SK-N-MC (cell line): ENCODE measurements at regions not wholly inside any gene's neighbourhood (a gene's known extent, or its start where the extent isn't known, plus 50 kb on each side); places are given as distances from the start of the nearest gene placed in this dataset.

Experiments
- DNase-seq: peaks from one replicate; pipeline ENCODE4 v3.0.0-alpha.2; 2011; ENCODE audit warnings: low read depth, low spot score
- H3K27ac ChIP-seq: fragments of 200-600 bp; sonication (generic); 2 replicates; pipeline ENCODE4 v1.5.1; 2016; ENCODE audit warnings: mixed run types
- H3K36me3 ChIP-seq: fragments of 200-600 bp; sonication (generic); 2 replicates; pipeline ENCODE4 v1.6.1; 2017; ENCODE audit warnings: antibody characterized with exemption, low read length, mixed read lengths; ENCODE audit not compliant: insufficient read depth
- H3K4me3 ChIP-seq: fragments of 200-600 bp; sonication (generic); 2 replicates; pipeline ENCODE4 v1.5.1; 2016
- H3K9ac ChIP-seq: fragments of 200-600 bp; sonication (generic); 2 replicates; pipeline ENCODE4 v1.8.0; 2017; ENCODE audit warnings: mixed run types, mixed read lengths; ENCODE audit not compliant: insufficient read length
- H3K9me3 ChIP-seq: fragments of 200-600 bp; sonication (generic); 2 replicates; pipeline ENCODE4 v1.6.1; 2017; ENCODE audit warnings: low read depth, mild to moderate bottlenecking, antibody characterized with exemption, low read length, moderate library complexity, mixed read lengths
- EZH2 ChIP-seq: fragments of 200-600 bp; sonication (generic); IDR thresholded peaks from one replicate; pipeline ENCODE4 v1.6.1; 2017; ENCODE audit warnings: antibody characterized with exemption
- FOXP2 ChIP-seq: optimal IDR thresholded peaks from 2 replicates; pipeline ENCODE3; 2011; ENCODE audit warnings: mild to moderate bottlenecking, moderate library complexity; ENCODE audit not compliant: insufficient read depth; ENCODE audit errors: extremely low read length, control extremely low read depth
- POLR2AphosphoS5 ChIP-seq: IDR thresholded peaks from 2 replicates; pipeline ENCODE4 v1.6.1; 2012; ENCODE audit warnings: mild to moderate bottlenecking, low read depth, low read length, borderline replicate concordance

GRCh38 chr16:72261127-72261526 is 89.2 kb upstream of the PMFBP1 start:
- Histone ChIP-seq H3K36me3 (no peaks in the 10 kb centered on the region), H3K9ac (no peak overlapping the region), H3K4me3 (no peak overlapping the region), H3K9me3 (no peaks in the 10 kb centered on the region), H3K27ac (no peak overlapping the region)
- DNase-seq = no peak
- TF ChIP-seq FOXP2 (no peak), POLR2AphosphoS5 (no peak), EZH2 (no peak)

DNA sequence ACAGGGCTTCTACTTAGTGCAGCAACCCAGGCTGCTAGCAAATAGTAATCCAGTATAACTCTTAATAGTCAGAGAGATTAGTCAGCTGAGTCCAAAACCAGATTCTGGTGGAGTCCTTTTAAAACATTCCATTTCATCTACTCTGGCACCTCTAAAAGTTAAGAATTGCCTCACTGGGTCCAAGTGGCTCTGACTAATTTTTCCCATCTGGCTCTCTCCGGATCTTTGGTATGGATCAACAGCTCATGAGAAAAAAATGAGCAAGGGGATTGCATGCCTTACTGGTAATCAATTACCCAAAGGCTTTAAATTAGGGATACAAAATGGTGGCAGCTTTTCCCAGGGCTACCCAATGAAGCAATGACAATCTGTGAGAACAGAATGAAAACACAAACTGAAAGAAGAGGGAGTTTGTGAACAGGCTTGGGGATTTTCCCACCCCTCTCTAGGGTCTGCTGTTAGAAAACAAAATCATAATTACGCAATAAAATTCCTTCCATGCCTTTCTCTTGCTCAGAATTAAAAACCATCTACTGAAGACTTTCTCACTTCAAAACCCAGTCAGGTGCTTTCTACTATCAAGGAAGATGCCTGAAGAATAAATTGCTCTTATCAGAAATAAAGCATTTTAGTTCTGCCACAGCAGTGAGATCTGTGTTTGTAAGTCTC is 84.6 kb upstream of the PMFBP1 start:
- Histone ChIP-seq H3K4me3 (no peak overlapping the region), H3K9me3 (no peaks in the 10 kb centered on the region), H3K9ac (no peak overlapping the region), H3K36me3 (no peaks in the 10 kb centered on the region), H3K27ac (no peak overlapping the region)
- DNase-seq = no peak
- TF ChIP-seq POLR2AphosphoS5 = no peak
- TF ChIP-seq EZH2 = no peak
- TF ChIP-seq FOXP2 = no peak

DNA sequence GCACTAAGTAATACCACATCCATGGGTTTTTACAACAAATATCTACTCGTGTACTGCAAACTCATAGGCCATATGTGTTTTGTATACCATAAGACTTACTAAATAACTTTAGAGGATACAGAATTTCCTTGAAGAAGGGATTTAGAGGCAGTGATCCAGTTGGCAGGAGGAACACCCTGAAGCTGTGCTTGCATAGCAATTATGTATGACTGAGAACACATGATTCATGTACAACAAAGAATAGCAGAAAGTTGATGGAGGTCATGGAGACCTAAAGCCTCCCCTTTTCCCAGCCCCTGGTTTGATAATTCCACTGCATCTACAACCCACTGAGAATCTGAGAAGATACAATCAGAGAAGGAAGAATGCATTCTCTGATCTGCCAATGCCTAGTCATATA is 83.8 kb upstream of the PMFBP1 start:
- Histone ChIP-seq H3K9ac (no peak overlapping the region), H3K27ac (no peak overlapping the region), H3K36me3 (no peaks in the 10 kb centered on the region), H3K9me3 (no peaks in the 10 kb centered on the region), H3K4me3 (no peak overlapping the region)
- no peak for TF ChIP-seq FOXP2
- no peak for TF ChIP-seq EZH2
- no peak for TF ChIP-seq POLR2AphosphoS5
- DNase-seq = no peak

GRCh38 chr16:72247821-72248253 is 75.9 kb upstream of the PMFBP1 start:
- H3K27ac ChIP-seq = no peak overlapping the region
- no peak overlapping the region for H3K4me3 ChIP-seq
- no peak overlapping the region for H3K9ac ChIP-seq
- no peaks in the 10 kb centered on the region for H3K36me3 ChIP-seq
- H3K9me3 ChIP-seq = no peaks in the 10 kb centered on the region
- no peak for DNase-seq
- TF ChIP-seq FOXP2 (no peak), POLR2AphosphoS5 (no peak), EZH2 (no peak)

DNA sequence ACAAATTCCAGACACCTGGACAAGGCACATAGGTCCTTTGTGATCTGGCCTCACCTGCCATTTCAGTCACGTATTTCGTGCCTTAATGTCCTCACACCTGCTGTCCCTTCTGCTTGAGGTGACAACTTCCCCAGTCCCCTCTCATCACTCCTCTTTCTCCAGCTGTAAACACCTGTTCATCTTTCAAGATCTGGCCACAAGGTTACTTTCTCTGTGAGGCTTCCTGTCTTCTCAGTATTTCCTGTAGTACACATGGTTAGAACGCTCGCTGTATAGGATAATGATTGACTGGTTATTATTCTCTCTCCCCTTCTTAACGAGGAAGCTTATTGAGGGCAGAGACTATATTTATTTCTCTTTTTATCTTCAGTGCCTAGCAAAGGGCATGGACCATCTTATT is 74.5 kb upstream of the PMFBP1 start:
- no peaks in the 10 kb centered on the region for H3K36me3 ChIP-seq
- DNase-seq = no peak
- no peak overlapping the region for H3K4me3 ChIP-seq
- H3K9me3 ChIP-seq = no peaks in the 10 kb centered on the region
- TF ChIP-seq EZH2 (no peak), POLR2AphosphoS5 (no peak), FOXP2 (no peak)
- H3K27ac ChIP-seq = no peak overlapping the region
- no peak overlapping the region for H3K9ac ChIP-seq

DNA sequence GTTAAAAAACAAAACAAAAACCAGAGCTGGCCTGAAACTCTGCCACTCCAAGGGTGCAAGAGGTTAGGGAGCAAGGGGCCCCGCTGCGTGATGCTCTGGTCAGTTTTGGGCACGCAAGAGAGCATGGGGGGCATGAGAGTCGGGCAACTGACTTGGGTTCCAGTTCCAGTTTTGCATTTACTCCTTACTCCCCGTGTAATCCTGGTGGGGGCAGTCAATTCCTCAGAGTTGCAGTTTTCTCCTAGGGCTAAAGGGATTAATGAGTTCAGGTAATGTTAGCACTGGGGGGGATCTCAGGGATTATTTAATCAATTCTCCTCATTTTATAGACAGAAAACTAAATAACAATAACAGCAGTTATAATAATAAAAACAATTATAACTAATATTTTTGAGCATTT is 72.9 kb upstream of the PMFBP1 start:
- H3K36me3 ChIP-seq = no peaks in the 10 kb centered on the region
- no peak for TF ChIP-seq FOXP2
- TF ChIP-seq POLR2AphosphoS5 = no peak
- no peak for TF ChIP-seq EZH2
- no peak for DNase-seq
- H3K4me3 ChIP-seq = no peak overlapping the region
- no peak overlapping the region for H3K9ac ChIP-seq
- H3K9me3 ChIP-seq = no peaks in the 10 kb centered on the region
- no peak overlapping the region for H3K27ac ChIP-seq

- H3K4me3 ChIP-seq = no peak overlapping the region
- H3K9me3 ChIP-seq = no peaks in the 10 kb centered on the region
- no peak overlapping the region for H3K27ac ChIP-seq
- H3K36me3 ChIP-seq = no peaks in the 10 kb centered on the region
- TF ChIP-seq EZH2 (no peak), FOXP2 (no peak), POLR2AphosphoS5 (no peak)
- no peak for DNase-seq
- no peak overlapping the region for H3K9ac ChIP-seq
Observed at GRCh38 chr16:72243621-72244020, 71.7 kb upstream of the PMFBP1 start.

- TF ChIP-seq FOXP2 (no peak), POLR2AphosphoS5 (no peak), EZH2 (no peak)
- H3K9me3 ChIP-seq = no peaks in the 10 kb centered on the region
- H3K36me3 ChIP-seq = no peaks in the 10 kb centered on the region
- no peak overlapping the region for H3K4me3 ChIP-seq
- DNase-seq = no peak
- H3K27ac ChIP-seq = no peak overlapping the region
- no peak overlapping the region for H3K9ac ChIP-seq
Observed at GRCh38 chr16:72242757-72243156, 70.8 kb upstream of the PMFBP1 start.

GRCh38 chr16:72241930-72242329 is 70.0 kb upstream of the PMFBP1 start:
- Histone ChIP-seq H3K27ac (no peak overlapping the region), H3K9ac (no peak overlapping the region), H3K9me3 (no peaks in the 10 kb centered on the region), H3K36me3 (no peaks in the 10 kb centered on the region), H3K4me3 (no peak overlapping the region)
- DNase-seq = no peak
- TF ChIP-seq FOXP2 (no peak), EZH2 (no peak)
